B cell (primary cell): ENCODE measurements at regions not wholly inside any gene's neighbourhood (a gene's known extent, or its start where the extent isn't known, plus 50 kb on each side); places are given as distances from the start of the nearest gene placed in this dataset.

Experiments
- ATAC-seq: fragments of 200-7000 bp; cut with Tn5 transposase; one replicate; pipeline ENCODE4 v1.10.0; 2021; ENCODE audit warnings: low read depth, mild to moderate bottlenecking, moderate number of reproducible peaks, moderate library complexity
- CTCF ChIA-PET: fragments of 350-600 bp; sonication (Branson Sonifier 250); formaldehyde crosslinking; loops from one replicate; lab custom pipeline; 2021; ENCODE audit warnings: antibody characterized with exemption, inconsistent platforms; lab: Charles Lee
- POLR2A ChIA-PET: fragments of 350-600 bp; sonication (Branson Sonifier 250); formaldehyde crosslinking; loops from one replicate; lab custom pipeline; 2021; ENCODE audit warnings: antibody characterized with exemption; lab: Charles Lee
- DNase-seq: peaks from one replicate; pipeline ENCODE4 v3.0.0; 2013
- H2AFZ ChIP-seq: 2 replicates; pipeline ENCODE4 v1.6.1; 2012; ENCODE audit warnings: mild to moderate bottlenecking, low read depth, low read length; ENCODE audit not compliant: insufficient read depth, poor library complexity, severe bottlenecking
- H3K27ac ChIP-seq, 2 donors: 1 replicate in 1 of 2; 2 replicates in 1 of 2; pipeline ENCODE4 v1.5.1; 2012 to 2013; ENCODE audit warnings: low read length in 2 of 2, mild to moderate bottlenecking in 2 of 2, moderate library complexity in 1 of 2
- H3K27me3 ChIP-seq, 4 experiments: fragments of 200-600 bp in 1 of 4; sonication (generic) in 1 of 4; replicated peaks in 1 of 4; 1 replicate in 2 of 4; 2 replicates in 2 of 4; pipeline versions ENCODE4 v1.6.1 to v1.7.0; 2013 to 2016; ENCODE audit warnings: low read length in 3 of 4, mild to moderate bottlenecking in 2 of 4, mixed read lengths in 1 of 4, moderate library complexity in 1 of 4; ENCODE audit not compliant: insufficient read depth in 4 of 4, control insufficient read depth in 3 of 4; ENCODE audit errors: control extremely low read depth in 1 of 4
- H3K36me3 ChIP-seq, 2 experiments: replicated peaks in 1 of 2; 1 replicate in 1 of 2; 2 replicates in 1 of 2; pipeline versions ENCODE4 v1.6.1 to v1.7.1; 2013; ENCODE audit warnings: low read length in 1 of 2; ENCODE audit not compliant: insufficient read depth in 2 of 2, control insufficient read depth in 1 of 2; ENCODE audit errors: control extremely low read depth in 1 of 2, extremely low read depth in 1 of 2
- H3K4me1 ChIP-seq, 2 donors: fragments of 200-600 bp in 1 of 2; sonication (generic) in 1 of 2; 1 replicate in 1 of 2; 2 replicates in 1 of 2; pipeline versions ENCODE4 v1.5.1 to v1.6.1; 2013 to 2017; ENCODE audit warnings: low read length in 2 of 2; ENCODE audit not compliant: control insufficient read depth in 2 of 2, insufficient read depth in 2 of 2
- H3K4me2 ChIP-seq: replicated peaks from 2 replicates; pipeline ENCODE3; 2012; ENCODE audit warnings: mild to moderate bottlenecking, low read depth, low read length; ENCODE audit not compliant: poor library complexity, severe bottlenecking
- H3K4me3 ChIP-seq, 5 experiments: fragments of 200-600 bp in 1 of 5; sonication (generic) in 1 of 5; 1 replicate in 3 of 5; 2 replicates in 2 of 5; pipeline versions ENCODE4 v1.5.1 to v1.7.0; 2011 to 2016; ENCODE audit warnings: low read length in 4 of 5, mild to moderate bottlenecking in 4 of 5, low read depth in 2 of 5, control low read depth in 1 of 5, moderate library complexity in 1 of 5; ENCODE audit not compliant: insufficient read depth in 1 of 5; ENCODE audit errors: control extremely low read depth in 1 of 5, extremely low read depth in 1 of 5
- H3K79me2 ChIP-seq: fragments of 200-600 bp; sonication (generic); one replicate; pipeline ENCODE4 v1.6.0; 2016; ENCODE audit warnings: low read length; ENCODE audit not compliant: control insufficient read depth, insufficient read depth
- H3K9ac ChIP-seq: fragments of 200-600 bp; sonication (generic); 2 replicates; pipeline ENCODE4 v1.6.1; 2017; ENCODE audit warnings: mild to moderate bottlenecking, low read length, moderate library complexity
- H3K9me3 ChIP-seq, 3 donors: one replicate each; pipeline versions ENCODE4 v1.6.1 to v1.7.1; 2013; ENCODE audit warnings: low read length in 2 of 3; ENCODE audit not compliant: control insufficient read depth in 2 of 3, insufficient read depth in 1 of 3; ENCODE audit errors: control extremely low read depth in 1 of 3
- H4K20me1 ChIP-seq: 2 replicates; pipeline ENCODE4 v1.6.0; 2012; ENCODE audit warnings: mild to moderate bottlenecking, low read length; ENCODE audit not compliant: insufficient read depth, control insufficient read depth, poor library complexity, severe bottlenecking
- H3K27ac Mint-ChIP-seq: one replicate; pipeline ENCODE4 v1.8.0; 2021; ENCODE audit warnings: mixed read lengths
- H3K27me3 Mint-ChIP-seq: one replicate; pipeline ENCODE4 v1.8.0; 2021; ENCODE audit warnings: mixed read lengths
- H3K4me1 Mint-ChIP-seq: one replicate; pipeline ENCODE4 v1.8.0; 2021; ENCODE audit warnings: mixed read lengths
- H3K4me3 Mint-ChIP-seq: one replicate; pipeline ENCODE4 v1.8.0; 2021; ENCODE audit warnings: mixed read lengths
- H3K9me3 Mint-ChIP-seq: one replicate; pipeline ENCODE4 v1.8.0; 2022; ENCODE audit warnings: mixed read lengths; ENCODE audit not compliant: insufficient read depth
- EZH2 ChIP-seq: IDR thresholded peaks from 2 replicates; pipeline ENCODE4 v1.6.1; 2012; ENCODE audit warnings: borderline replicate concordance, low read depth, mild to moderate bottlenecking, moderate library complexity, low read length; ENCODE audit not compliant: insufficient read depth, poor library complexity, severe bottlenecking
- WGBS: methylation state at CpG from one replicate; pipeline ENCODE4 v1.1.5; 2013; ENCODE audit warnings: missing lambda C conversion rate; ENCODE audit not compliant: insufficient coverage; 5-methylcytosine and 5-hydroxymethylcytosine counted together
- intact Hi-C: fragments of 100-400 bp; cut with micrococcal nuclease; formaldehyde crosslinking; loops from one replicate; pipeline ENCODE4 v1.10.0; 2022
- TF ChIP-seq, protein P1 (sequence below): fragments of 200-600 bp; IDR thresholded peaks from one replicate; pipeline ENCODE4 v1.8.0; 2022; ENCODE audit warnings: antibody characterized with exemption, mild to moderate bottlenecking

- no peak overlapping the region for H2AFZ ChIP-seq
- no peak for TF ChIP-seq EZH2
- TF ChIP-seq, protein P1, sequence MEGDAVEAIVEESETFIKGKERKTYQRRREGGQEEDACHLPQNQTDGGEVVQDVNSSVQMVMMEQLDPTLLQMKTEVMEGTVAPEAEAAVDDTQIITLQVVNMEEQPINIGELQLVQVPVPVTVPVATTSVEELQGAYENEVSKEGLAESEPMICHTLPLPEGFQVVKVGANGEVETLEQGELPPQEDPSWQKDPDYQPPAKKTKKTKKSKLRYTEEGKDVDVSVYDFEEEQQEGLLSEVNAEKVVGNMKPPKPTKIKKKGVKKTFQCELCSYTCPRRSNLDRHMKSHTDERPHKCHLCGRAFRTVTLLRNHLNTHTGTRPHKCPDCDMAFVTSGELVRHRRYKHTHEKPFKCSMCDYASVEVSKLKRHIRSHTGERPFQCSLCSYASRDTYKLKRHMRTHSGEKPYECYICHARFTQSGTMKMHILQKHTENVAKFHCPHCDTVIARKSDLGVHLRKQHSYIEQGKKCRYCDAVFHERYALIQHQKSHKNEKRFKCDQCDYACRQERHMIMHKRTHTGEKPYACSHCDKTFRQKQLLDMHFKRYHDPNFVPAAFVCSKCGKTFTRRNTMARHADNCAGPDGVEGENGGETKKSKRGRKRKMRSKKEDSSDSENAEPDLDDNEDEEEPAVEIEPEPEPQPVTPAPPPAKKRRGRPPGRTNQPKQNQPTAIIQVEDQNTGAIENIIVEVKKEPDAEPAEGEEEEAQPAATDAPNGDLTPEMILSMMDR = no peak
- no peak overlapping the region for H3K27ac Mint-ChIP-seq
- DNase-seq (no peak), ATAC-seq (no peak)
- H3K9me3 ChIP-seq = peaks cover 3 to 16% (median 10%) of the 10 kb centered on the region in 3 donors
- H3K27ac ChIP-seq = no peak overlapping the region
- ChIA-PET CTCF (interaction anchor here (0.6 kb wide), 1 partner anchor 24 kb away, joined by 3 read pairs; no protein-coding TSS in a partner anchor), POLR2A (no interaction called here)
- no peaks in the 10 kb centered on the region for H3K4me1 ChIP-seq
- no peak overlapping the region for H3K4me3 ChIP-seq
- H3K9me3 Mint-ChIP-seq = peaks cover 6% of the 10 kb centered on the region
- H3K36me3 ChIP-seq = no peaks in the 10 kb centered on the region
- H4K20me1 ChIP-seq = no peaks in the 10 kb centered on the region
- no peaks in the 10 kb centered on the region for H3K79me2 ChIP-seq
- H3K27me3 ChIP-seq = peaks cover 0 to 2% (median 0%) of the 10 kb centered on the region in 4 experiments
- H3K27me3 Mint-ChIP-seq = peaks cover 3% of the 10 kb centered on the region
- intact Hi-C loops = no loop called here
- no CpG with 5 or more reads among the region's 3 CpGs for WGBS
- no peaks in the 10 kb centered on the region for H3K4me1 Mint-ChIP-seq
- H3K4me3 Mint-ChIP-seq = no peak overlapping the region
- H3K4me2 ChIP-seq = no peak overlapping the region
- H3K9ac ChIP-seq = no peak overlapping the region
These were observed 157.2 kb upstream of the RREB1 start for GRCh38 chr6:6950373-6951145.

- ATAC-seq (no peak), DNase-seq (no peak)
- H3K4me2 ChIP-seq = no peak overlapping the region
- ChIA-PET CTCF (no interaction called here), POLR2A (no interaction called here)
- H3K9ac ChIP-seq = no peak overlapping the region
- no peaks in the 10 kb centered on the region for H4K20me1 ChIP-seq
- no peaks in the 10 kb centered on the region for H3K4me1 Mint-ChIP-seq
- H3K4me3 Mint-ChIP-seq = no peak overlapping the region
- no peak for TF ChIP-seq EZH2
- TF ChIP-seq, protein P1 = no peak
- peaks cover 0 to 2% (median 0%) of the 10 kb centered on the region in 4 experiments for H3K27me3 ChIP-seq
- no peak overlapping the region for H2AFZ ChIP-seq
- no peaks in the 10 kb centered on the region for H3K36me3 ChIP-seq
- no peak overlapping the region for H3K4me3 ChIP-seq
- no peak overlapping the region for H3K27ac ChIP-seq
- H3K27me3 Mint-ChIP-seq = peaks cover 3% of the 10 kb centered on the region
- H3K4me1 ChIP-seq = no peaks in the 10 kb centered on the region
- no peak overlapping the region for H3K27ac Mint-ChIP-seq
- intact Hi-C loops = no loop called here
- no peaks in the 10 kb centered on the region for H3K79me2 ChIP-seq
- peaks cover 6% of the 10 kb centered on the region for H3K9me3 Mint-ChIP-seq
- peaks cover 3 to 16% (median 10%) of the 10 kb centered on the region in 3 donors for H3K9me3 ChIP-seq
- 96% methylated on average over 3 of the region's 3 CpGs for WGBS
These were observed 156.4 kb upstream of the RREB1 start for GRCh38 chr6:6951355-6951754.
